Endothelial cell of umbilical vein (primary cell): ENCODE measurements at regions not wholly inside any gene's neighbourhood (a gene's known extent, or its start where the extent isn't known, plus 50 kb on each side); places are given as distances from the start of the nearest gene placed in this dataset.

Experiments used
- CTCF ChIP-seq, 2 donors: IDR thresholded peaks; 1 replicate in 1 of 2; 2 replicates in 1 of 2; pipeline ENCODE4 v1.5.1; 2011; ENCODE audit warnings: low read length in 2 of 2, mild to moderate bottlenecking in 2 of 2, moderate library complexity in 2 of 2, control low read depth in 1 of 2, inconsistent platforms in 1 of 2, low read depth in 1 of 2; ENCODE audit not compliant: insufficient read depth in 1 of 2; ENCODE audit errors: extremely low read depth in 1 of 2
- GATA2 ChIP-seq: IDR thresholded peaks from 2 replicates; pipeline ENCODE4 v1.7.0; 2011; ENCODE audit warnings: low read depth, mild to moderate bottlenecking, moderate library complexity, mixed read lengths, low read length; ENCODE audit not compliant: insufficient read length, insufficient read depth

- TF ChIP-seq CTCF (IDR thresholded peaks at IDR 0.05; ENCODE audit: extremely low read depth in 1 of 2, insufficient read depth in 1 of 2, low read depth in 1 of 2, low read length in 2 of 2) (no peak), GATA2 (no peak)
These were observed 134.6 kb downstream of the BTG1 start for GRCh38 chr12:92010853-92011701.
